ENCODE measurements at regions not wholly inside any gene's neighbourhood (a gene's known extent, or its start where the extent isn't known, plus 50 kb on each side); places are given as distances from the start of the nearest gene placed in this dataset.
"Not testable (repeated sequence)": the region's sequence is repeated elsewhere in the genome, so short reads cannot be mapped to it uniquely, and the experiment has no call there.

- not testable (repeated sequence) for TF ChIP-seq CTCF (IDR thresholded peaks at IDR 0.05; ENCODE audit: insufficient read depth, low read length); POLR2AphosphoS5 (IDR thresholded peaks at IDR 0.05; ENCODE audit: low read depth); REST (IDR thresholded peaks at IDR 0.05; ENCODE audit: insufficient replicate concordance, low read depth); GABPA (IDR thresholded peaks at IDR 0.05; ENCODE audit: low read depth); SPI1 (IDR thresholded peaks at IDR 0.05; ENCODE audit: borderline replicate concordance, low read depth)
These were observed 1510.2 kb upstream of the TPTE start for GRCh38 chr21:9010936-9011890.

All from HL-60 (cell line).